Hematopoietic multipotent progenitor cell (in vitro differentiated cells): ENCODE measurements at regions not wholly inside any gene's neighbourhood (a gene's known extent, or its start where the extent isn't known, plus 50 kb on each side); places are given as distances from the start of the nearest gene placed in this dataset.
"Not testable (repeated sequence)": the region's sequence is repeated elsewhere in the genome, so short reads cannot be mapped to it uniquely, and the experiment has no call there.

Experiments
- DNase-seq, 3 donors: peaks; one replicate each; pipeline ENCODE4 v3.0.0-alpha.2; 2011 to 2015; ENCODE audit warnings: low read depth in 2 of 3, low spot score in 2 of 3

GRCh38 chr7:76148947-76149346 is 52.7 kb upstream of the SRRM3 start:
- DNase-seq = not testable (repeated sequence)

GRCh38 chr7:76149847-76150691 is 51.6 kb upstream of the SRRM3 start:
- DNase-seq = no peak
